NCI-H2227 (cell line): ENCODE measurements at regions not wholly inside any gene's neighbourhood (a gene's known extent, or its start where the extent isn't known, plus 50 kb on each side); places are given as distances from the start of the nearest gene placed in this dataset.
"Not testable (repeated sequence)": the region's sequence is repeated elsewhere in the genome, so short reads cannot be mapped to it uniquely, and the experiment has no call there.

Experiments used
- DNase-seq: peaks from one replicate; lab custom pipeline; 2025; ENCODE audit not compliant: unreplicated experiment; lab: John Stamatoyannopoulos, UW

DNA sequence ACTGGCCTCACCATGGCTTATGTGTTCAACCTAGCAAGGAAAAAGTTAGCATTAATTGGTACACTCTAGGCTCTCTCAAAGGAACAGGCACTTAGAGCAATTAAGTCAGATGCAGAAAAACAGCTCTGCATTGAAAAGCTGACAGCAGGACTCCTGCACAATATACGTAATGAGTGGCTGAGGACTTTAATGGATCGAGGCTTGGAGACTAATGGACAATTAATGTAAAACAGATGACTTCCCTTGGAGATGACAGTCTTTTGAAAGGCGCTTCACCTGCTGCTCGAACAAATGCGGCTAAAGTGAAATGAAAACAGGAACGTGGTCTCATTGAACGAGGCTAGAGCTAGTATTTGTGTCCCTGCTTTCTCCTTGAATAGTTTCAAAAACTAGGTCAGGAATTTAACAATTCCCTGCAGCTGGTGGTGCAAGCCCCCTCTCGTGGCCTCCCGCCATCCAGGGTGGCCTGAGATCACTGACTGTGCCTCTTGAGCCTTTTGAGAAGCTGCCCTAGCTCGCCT is 137.1 kb downstream of the ELOVL4 start:
- peak; percentile 79 for DNase-seq

DNA sequence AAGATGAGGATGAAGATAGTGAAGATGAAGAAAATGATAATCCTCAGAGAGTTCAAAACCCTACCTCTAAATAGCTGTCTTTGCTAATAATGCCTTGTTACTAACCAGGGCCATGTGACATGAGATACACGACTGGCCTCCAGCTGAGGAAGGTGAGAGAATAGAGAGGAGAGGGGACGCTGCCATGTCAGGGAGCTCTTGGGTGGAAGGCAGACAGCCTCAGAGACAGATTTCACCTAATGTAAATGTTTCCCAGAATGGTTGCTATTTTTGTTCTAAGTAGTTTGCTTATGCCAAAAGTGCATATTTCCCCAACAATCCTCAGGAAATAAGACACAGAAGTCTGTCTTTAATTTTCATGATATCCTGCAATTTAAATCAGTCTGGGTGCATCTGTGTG is 138.4 kb downstream of the ELOVL4 start:
- peak; percentile 5 for DNase-seq

DNA sequence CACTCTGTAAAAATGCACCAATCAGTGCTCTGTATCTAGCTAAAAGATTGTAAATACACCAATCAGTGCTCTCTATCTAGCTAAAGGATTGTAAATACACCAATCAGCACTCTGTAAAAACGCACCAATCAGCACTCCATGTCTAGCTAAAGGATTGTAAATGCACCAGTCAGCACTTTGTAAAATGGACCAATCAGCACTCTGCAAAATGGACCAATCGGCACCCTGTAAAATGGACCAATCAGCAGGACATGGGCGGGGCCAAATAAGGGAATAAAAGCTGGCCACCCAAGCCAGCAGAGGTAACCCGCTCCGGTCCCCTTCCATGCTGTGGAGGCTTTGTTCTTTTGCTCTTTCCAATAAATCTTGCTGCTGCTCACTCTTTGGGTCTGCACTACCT is 140.7 kb downstream of the ELOVL4 start:
- not testable (repeated sequence) for DNase-seq

DNA sequence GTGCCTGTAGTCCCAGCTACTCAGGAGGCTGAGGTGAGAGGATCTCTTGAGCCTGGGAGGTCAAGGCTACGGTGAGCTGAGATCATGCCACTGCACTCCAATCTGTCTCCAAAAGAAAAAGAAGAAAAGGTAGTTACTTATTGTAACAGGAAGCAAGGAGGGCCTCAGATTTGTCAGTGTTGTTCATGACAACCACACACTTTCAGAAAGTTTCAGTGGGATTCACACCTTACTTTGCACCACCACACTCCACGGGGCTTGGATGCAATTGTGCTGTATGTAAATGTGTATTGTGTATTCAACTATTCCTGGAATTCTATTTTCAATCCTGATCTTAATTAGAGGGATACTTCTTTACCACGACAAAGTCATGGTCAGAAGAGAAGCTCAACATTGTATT is 142.6 kb downstream of the ELOVL4 start:
- no peak for DNase-seq

DNA sequence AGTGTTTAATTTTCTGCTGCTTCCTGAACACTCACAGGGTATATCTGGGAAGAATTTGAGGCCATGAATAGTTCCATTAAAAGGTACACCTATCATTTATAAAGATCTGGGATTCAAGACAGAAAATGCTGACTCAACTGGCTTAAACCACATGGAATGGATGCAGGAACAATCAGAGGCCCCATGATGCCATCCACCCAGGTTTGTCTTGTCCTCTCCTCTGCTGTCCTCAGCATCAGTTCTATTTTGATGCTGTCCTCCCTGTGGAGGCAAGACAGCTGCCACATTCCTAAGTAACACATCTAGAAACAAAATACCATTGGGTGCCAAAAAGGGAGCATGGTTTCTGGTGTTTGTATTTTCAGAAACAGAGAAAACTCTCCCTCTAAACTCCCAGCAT is 143.4 kb downstream of the ELOVL4 start:
- no peak for DNase-seq

DNA sequence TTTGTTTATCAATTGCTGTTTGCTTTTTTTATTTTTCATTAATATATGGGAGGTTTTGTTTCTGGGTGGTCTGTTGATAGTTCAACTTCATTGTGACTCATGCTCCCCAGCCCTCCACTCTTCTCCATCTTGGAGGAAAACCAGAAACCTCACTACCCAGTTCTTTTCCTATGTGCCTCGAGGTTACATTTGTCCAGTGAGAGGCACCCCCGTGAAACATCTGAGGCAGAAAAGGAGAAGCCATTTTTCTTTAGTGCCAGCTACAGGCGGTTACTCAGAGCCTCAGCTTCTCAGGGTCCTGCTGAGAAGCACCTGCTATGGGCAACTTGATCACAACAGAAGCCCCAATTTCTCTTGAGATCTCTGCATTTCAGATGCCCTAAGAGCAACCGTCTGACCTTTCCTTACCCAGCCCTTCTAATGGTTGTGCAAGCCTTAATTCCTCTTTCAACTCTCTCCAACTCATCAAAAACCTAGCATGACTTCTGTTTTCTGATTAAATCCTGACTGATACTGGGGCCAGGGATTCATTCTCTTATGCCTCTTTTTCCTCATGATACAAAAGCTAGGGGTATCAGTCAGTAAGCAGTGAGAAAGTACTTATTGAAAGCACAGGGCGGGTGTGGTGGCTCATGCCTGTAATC is 144.6 kb downstream of the ELOVL4 start:
- no peak for DNase-seq

DNA sequence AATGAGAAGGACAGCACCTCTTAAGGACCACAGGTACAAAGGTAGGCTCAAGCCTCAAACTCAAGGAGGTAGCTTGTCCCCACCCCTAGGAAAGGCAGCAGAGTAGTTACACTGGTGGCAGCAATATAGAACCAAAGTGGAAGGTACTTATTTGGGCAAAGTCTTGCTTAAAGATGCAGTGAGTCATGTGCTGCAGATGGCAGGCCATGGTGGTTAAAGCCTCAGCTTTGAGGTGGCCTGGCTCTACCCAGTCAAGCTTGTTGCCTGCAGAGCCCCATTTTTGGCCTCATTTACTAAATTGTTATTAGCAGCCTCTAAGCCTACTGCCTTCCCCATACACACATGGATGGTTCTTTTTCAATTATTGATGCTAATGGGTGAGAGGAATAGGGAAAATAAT is 146.0 kb downstream of the ELOVL4 start:
- DNase-seq = no peak

DNA sequence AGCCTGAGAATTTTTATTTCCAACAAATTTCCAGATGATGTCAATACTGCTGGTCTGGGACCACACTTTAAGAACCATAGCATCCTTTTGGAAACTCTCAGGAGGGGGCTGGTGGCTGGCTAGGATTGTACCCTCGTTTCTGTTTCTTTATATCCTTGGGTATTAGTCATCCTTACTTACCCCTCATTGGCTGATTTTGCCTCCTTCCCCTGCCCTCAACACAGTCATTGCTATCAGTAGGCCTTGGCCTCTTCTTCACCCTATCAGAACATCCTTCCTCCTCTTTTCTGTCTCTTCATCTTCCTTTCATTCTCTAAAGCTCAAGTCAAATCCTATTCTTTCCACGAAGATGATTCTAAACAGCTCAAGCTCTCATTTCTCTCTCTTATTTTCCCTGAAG is 148.5 kb downstream of the ELOVL4 start:
- DNase-seq = no peak

DNA sequence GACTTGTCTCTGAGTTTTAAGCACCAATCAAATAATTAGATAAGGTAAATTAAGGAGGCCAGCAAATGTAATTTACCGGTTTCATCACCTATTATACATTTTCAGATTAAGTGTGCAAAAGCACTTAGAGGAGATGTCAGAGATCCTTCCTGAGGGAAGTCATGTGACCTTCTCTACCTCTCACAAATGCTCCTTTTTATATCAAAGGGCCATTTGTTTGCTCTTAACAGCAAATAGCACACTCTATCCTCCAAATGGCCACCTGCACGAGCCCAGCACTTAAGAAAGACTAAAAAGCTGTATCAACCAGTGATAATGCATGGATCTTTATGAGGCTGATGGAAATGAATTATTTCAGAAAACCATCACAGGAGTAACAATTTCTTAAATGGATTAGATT is 149.4 kb downstream of the ELOVL4 start:
- peak; percentile 4 for DNase-seq

DNA sequence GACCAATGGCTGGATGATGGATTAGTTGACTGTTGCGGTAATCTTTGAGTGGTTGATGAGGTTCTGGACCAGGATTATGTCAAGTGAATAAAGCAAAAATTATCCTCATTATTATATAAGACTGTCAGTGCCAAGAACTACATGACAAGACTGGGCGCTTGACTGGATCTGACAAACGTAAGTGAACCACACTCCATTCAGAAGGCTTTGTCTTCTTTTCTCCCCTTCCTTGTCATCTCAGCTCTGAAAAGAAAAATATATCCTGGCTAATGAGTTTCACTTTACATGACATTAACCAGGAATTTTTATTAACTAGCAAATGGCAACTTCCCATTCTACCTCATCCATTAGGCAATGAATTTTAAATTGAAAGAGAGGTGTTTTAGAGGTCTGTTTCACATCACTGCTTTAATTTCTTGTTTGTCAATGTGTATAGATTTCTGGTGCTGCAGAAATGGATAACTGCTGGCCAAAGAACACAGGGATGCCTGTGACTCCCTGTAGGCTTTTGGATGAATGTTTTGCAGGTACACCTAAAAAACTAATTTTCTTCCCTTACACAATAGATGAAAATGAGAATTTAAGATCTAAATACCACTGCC is 150.1 kb downstream of the ELOVL4 start:
- DNase-seq = no peak

DNA sequence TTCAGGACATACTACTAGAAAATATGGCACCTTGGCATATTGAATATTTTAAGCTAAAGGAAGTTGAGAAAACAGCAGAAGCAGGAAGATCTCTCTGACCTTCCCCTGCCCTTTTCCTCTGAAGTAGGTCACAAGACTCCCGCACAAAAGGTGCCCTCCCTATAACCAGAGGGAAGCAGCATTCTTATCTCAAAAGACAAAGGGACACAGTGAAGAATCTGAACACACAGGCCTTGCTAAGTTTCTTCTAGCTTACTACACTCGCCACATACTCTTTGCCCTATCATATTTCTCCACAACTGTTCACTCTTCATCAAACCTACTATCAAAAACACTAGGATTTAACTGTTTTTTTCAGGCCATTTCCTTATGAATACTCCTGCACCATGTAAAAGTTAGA is 151.2 kb downstream of the ELOVL4 start:
- DNase-seq = no peak

DNA sequence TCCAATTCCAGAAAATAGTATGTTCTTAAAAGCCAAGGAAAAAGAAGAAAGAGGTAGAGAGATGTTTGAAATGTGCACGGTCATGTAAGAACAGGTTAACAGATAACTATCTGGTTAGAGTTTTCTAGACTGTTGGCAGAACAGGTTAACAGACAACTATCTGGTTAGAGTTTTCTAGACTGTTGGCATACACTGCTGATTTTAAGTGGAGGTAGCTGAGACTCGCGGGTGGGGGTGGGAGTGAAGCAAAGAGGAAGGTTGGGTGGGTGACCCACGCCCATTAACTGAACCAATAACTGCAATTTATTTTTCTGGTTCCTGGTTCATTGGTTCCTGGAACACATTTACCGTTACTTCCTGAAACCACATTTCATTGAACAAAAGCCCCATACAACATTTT is 157.5 kb downstream of the ELOVL4 start:
- DNase-seq = no peak

DNA sequence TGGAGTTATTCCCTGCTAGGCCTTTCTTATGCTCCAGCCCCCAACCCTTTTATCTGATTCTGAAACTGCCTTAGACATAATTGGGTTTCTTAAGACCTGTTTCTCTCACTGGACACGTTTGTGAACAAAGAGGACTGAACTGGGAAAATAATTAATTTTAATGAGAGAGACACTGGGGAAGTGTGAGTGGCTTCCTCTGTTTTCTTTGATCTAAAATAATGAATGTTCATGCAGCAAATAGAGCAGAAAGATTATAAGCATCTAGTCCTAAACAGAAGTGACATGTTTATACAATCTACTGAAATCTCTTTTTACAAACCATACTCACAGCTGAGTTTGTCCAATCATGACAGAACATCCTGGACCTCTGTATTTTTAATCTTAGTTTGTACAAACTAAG is 157.6 kb downstream of the SH3BGRL2 start:
- DNase-seq = no peak

DNA sequence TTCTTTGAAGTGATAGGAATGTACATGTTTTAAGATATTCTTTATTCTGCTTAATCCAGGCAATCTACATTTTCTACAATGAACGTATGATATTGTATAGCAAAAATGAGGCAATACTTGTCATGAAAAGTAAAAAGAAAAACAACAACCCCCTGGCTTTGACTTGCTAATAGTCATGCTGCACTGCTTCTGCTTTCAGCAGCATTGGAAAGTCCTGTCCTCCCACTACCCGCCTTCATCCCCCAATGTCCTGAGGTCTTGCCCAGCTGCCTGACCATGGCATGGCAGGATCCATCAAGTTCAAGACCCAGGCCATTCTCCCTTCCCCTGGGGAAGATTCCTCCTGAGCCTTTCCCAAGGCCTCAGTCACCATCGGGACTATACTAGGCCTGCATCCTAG is 156.5 kb downstream of the SH3BGRL2 start:
- no peak for DNase-seq

DNA sequence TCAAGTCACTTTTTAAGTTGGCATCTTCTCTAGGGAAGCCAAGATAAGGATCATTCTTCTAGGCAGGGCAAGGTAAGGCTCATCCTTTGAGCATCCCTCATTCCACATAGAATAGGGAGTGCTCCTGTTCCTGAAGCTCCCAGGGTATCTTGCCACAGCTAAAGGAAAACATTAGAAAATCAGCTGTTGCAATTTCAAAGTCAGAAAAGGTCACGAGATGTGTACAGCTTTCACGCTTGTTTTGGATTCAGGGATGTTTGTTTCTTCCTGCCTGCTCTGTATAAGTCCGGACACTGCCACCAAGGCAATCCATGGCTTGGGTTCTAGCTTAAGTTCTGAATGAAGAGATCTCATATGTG is 153.2 kb downstream of the SH3BGRL2 start:
- DNase-seq = no peak

DNA sequence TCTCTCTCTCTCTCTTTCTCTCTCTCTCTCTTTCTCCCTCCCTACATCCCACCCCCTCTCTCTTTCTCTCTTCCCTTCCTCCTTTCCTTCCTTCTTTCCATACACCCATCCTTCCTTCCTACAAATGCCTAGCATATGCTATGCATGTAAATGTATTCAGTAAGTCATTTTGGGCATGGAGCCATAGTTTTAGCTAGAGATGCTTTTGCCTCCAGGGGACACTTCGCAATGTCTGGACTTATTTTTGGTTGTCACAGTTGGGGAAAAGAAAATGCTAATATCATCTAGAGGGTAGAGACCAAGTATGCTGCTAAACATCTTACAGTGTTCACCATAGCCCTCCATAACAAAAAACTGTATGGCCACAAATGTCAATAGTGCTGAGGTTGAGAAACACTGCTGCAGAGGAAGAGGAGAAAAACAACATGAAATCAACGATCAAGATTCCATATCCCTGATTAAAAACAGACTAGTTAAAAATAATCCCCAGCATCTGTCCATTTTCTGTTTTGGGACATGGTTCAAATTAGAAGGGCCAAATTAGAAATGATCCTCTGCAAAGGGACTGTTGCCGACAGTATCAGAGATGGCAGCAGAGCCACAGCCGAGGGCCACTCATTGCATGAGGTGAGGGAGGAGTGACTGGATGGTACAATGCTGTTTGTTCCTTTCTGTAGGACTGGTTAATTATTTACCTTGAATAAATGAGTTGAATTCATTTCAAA is 152.7 kb downstream of the SH3BGRL2 start:
- no peak for DNase-seq

DNA sequence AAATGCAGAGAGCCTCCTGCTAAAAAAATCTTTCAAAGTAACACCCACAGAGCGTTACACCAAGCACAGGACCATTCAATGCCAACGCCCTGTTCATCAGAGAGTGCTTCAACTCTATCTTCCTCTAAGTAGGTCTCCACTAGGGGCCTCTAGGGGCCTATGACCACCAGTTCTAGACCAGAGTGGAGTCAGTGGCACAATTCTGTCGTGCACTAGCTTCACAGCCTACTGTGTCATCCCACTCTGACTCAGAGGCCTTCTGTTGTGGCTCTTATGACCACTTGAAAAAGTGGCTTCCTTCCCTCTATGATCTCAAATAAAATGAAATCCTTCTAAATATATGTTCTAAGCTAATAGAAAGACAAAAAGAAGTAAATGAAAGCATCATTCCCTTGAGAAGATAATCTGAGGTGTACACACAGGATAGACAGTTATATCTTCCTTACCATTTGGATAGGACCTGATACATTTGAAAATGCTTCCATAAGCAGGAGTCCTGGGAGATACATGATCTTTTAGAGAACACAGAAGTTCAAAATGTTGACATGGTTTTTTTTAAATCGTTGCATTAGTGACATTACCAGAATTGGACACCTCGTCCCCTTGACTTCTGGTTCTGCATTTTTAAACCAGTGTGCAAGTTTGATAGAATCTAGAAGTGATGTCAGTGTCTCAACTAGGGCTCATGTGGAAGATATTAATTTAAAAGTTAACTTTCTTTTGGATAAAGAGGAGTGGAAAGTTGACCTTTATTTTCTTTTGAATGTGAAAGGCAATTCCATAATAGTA is 151.9 kb downstream of the SH3BGRL2 start:
- no peak for DNase-seq

DNA sequence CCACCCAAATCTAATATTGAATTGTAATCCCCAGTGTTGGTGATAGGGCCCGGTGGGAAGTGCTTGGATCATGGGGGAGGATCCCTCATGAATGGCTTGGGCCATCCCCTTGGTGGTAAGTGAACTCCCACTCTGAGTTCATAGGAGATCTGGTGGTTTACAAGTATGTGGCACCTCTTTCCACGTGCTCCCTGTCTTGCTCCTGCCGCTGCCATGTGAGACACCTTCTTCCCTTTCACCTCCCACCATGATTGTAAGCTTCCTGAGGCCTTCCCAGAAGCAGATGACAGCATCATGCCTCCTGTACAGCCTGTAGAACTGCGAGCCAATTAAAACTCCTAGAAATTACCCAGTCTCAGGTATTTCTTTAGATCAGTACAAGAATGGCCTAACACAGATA is 150.8 kb downstream of the SH3BGRL2 start:
- DNase-seq = no peak

DNA sequence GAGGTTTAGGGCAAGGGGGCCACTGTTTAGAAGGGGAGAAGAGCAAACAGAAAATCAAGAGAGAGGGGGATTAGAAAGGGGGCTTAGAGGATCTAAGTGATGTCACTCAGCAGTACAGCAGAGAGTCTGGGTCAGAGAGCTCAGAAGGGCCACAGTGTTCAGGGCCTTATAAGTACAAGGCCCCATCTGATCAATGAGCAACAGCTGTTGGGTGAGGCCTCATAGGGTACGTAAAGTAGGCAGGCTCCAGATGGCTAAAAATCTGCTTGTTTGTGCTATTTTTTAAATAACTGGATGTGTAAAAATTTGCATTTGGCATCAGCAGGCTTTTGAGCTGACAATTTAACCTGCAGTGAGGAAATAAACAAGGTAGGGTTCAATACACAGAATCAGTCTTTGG is 149.8 kb downstream of the SH3BGRL2 start:
- no peak for DNase-seq

DNA sequence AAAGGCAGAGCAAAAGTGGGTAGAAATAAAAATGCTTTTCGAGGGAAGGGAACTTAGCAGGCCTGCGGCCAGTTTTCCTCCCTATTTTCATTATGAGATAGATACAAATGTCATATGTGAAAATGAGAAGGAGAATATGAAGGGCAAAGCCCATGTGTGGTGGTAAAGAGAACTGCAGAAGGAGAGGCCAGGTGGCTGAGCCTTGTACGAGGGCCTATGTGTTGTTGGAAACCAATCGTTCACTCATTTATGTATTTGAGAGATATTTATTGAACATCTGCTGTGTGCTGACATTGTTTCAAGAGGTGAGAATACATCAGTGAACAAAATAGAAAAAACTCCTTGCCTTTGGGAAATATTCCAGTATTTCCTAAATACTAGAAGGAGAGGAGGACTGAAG is 147.7 kb downstream of the SH3BGRL2 start:
- no peak for DNase-seq

DNA sequence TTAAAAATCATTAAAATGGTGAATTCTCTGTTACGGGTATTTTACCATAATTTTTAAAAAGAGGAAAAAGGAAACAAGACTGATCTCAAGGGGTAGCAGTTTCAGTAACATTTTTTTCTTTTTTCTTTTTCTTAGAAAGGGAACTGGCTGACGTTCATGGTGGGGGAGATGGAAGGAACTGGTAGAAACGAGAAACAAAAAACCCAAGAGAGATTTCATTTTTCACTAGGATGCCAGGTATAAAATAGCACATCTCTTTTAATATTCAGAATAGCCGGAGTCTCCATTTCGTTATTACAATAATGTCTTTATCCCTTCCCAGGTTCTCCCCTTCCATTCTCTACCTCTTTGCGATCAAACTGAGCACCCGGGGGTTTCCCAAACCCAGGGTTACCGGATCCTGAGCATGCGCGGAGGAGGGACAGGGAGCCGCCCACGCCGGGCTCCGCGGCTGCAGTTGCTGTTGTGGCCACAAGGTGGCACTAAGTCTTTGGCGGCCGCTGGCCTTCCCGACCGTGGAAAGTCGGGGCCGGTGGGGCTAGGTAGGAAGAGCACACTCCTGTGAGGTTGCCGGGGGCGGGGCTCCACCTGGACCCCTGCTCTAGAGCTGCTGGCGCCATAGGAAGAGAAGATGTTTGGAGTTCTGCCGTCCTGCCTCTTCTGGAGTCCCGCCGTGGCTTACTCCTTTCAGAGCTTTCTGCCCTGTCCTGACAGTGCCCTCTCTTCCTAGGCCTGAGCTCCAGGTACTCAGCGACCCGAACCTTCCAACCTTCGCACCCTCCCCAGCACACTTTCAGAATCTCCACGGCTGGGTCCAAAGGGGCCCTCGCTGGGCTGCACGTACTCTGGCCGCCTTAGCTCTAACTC is 146.8 kb downstream of the SH3BGRL2 start:
- peak; percentile 87 for DNase-seq
